ENCODE measurements at regions not wholly inside any gene's neighbourhood (a gene's known extent, or its start where the extent isn't known, plus 50 kb on each side); places are given as distances from the start of the nearest gene placed in this dataset.

DNA sequence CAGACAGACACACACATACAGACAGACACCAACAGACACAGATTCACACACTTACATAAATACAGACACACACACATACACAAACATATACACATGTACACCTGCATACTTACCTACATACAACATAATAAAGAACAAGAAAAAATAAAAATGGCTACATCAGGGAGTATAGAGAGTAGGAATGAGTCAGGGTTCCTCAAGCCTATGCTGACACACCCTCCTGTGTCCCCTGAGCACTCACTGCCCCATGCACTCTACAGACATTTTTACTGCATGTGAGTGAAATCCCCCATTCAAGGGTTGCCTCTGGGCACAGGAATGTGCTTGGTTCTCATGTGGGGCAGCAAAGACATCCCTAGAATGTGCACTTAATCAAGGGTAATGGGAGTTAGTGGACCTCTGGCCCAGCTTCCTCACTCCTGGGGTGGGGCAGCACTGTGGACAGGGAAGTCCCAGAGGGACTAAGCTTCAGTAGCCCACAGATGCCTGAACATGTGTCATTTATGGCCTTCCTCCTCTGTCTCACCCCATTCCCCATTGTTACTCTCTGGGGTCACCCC lies 185.9 kb upstream of the FOXA2 start:
- no peaks in the 10 kb centered on the region for H3K36me3 ChIP-seq
- intact Hi-C loops (cut with DNase I), result no loop called here
- DNase-seq (no peak), ATAC-seq (no peak)
- H3K27ac ChIP-seq, result no peak overlapping the region
- TF ChIP-seq CTCF (IDR thresholded peaks at IDR 0.05), result no peak
- no peaks in the 10 kb centered on the region for H3K27me3 ChIP-seq (ENCODE audit: low read depth)
- H3K4me3 ChIP-seq, result no peak overlapping the region
- H3K4me1 ChIP-seq, result no peaks in the 10 kb centered on the region
- H3K9me3 ChIP-seq, result no peaks in the 10 kb centered on the region

DNA sequence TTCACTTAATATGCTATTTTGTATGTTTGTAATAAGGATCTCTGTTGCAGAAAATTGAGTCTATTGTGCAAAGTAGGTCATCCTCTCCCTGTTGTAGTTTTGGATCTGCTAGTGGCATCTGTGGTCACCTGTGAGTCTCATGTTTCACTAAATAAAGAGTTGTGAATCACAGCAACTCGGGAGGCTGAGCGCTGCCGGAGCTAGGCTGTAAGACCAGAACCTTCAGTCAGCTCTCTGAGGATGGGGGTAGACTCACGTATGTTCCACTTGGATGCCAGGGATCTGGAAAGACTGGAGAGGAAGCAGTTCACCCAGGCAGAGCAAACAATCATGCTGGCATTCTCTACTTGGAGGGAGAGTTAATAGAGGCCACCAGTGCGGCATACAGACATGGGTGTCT lies 187.3 kb upstream of the FOXA2 start:
- no peaks in the 10 kb centered on the region for H3K9me3 ChIP-seq
- H3K36me3 ChIP-seq, result no peaks in the 10 kb centered on the region
- no peak for TF ChIP-seq CTCF (IDR thresholded peaks at IDR 0.05)
- H3K4me3 ChIP-seq, result no peak overlapping the region
- no peaks in the 10 kb centered on the region for H3K4me1 ChIP-seq
- no peaks in the 10 kb centered on the region for H3K27me3 ChIP-seq (ENCODE audit: low read depth)
- DNase-seq (no peak), ATAC-seq (no peak)
- intact Hi-C loops (cut with DNase I), result no loop called here
- H3K27ac ChIP-seq, result no peak overlapping the region

GRCh38 chr20:22773344-22773743 lies 189.0 kb upstream of the FOXA2 start:
- no peak for TF ChIP-seq CTCF (IDR thresholded peaks at IDR 0.05)
- ATAC-seq (no peak), DNase-seq (no peak)
- Histone ChIP-seq H3K36me3 (no peaks in the 10 kb centered on the region), H3K4me1 (no peaks in the 10 kb centered on the region), H3K9me3 (no peaks in the 10 kb centered on the region), H3K27me3 (ENCODE audit: low read depth) (no peaks in the 10 kb centered on the region), H3K4me3 (no peak overlapping the region), H3K27ac (no peak overlapping the region)
- intact Hi-C loops (cut with DNase I), result no loop called here

DNA sequence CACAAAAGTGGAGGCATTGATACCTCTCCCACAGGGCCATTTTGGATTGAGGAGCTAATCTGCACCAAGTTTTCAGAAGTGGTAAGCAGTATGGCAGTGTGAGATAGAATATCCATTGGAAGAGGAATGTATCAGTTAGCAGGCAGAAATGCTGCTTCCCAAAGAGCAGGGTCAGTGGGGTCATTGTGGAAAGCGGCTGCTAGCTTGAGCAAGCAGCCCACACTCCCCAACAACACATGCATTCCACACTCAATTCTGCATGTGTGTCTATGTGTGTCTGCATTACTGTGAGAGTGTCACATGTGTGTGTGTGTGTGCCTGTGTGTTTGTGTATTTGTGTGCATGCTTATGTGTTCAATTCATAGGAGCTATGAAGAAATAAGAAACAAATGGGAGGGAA lies 190.9 kb upstream of the FOXA2 start:
- Histone ChIP-seq H3K36me3 (no peaks in the 10 kb centered on the region), H3K27ac (no peak overlapping the region), H3K9me3 (no peaks in the 10 kb centered on the region), H3K4me1 (no peaks in the 10 kb centered on the region), H3K27me3 (ENCODE audit: low read depth) (no peaks in the 10 kb centered on the region), H3K4me3 (no peak overlapping the region)
- TF ChIP-seq CTCF (IDR thresholded peaks at IDR 0.05), result no peak
- intact Hi-C loops (cut with DNase I), result no loop called here
- DNase-seq (no peak), ATAC-seq (no peak)

GRCh38 chr20:22775671-22776139 lies 191.3 kb upstream of the FOXA2 start:
- DNase-seq (no peak), ATAC-seq (no peak)
- Histone ChIP-seq H3K27me3 (ENCODE audit: low read depth) (no peaks in the 10 kb centered on the region), H3K9me3 (no peaks in the 10 kb centered on the region), H3K36me3 (no peaks in the 10 kb centered on the region), H3K4me1 (no peaks in the 10 kb centered on the region), H3K27ac (no peak overlapping the region), H3K4me3 (no peak overlapping the region)
- intact Hi-C loops (cut with DNase I), result no loop called here
- no peak for TF ChIP-seq CTCF (IDR thresholded peaks at IDR 0.05)

DNA sequence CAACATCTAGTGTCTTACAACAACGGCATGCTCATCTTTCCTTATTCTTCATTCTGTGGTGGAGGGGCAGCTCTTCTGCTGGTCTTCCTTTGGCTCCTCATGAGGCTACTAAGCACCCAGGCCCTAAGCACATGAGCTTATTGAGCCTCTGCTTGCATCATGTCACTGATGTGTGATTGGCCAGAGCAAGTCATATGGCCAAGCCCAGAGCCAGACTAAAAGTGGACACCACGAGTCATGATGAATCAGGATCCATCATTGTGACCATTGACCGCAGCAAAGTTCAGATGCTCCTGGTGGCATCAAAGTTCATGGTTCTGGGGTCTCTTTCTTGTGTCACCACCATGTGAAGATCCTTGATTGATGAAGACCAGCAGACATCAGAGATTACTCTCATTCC lies 192.0 kb upstream of the FOXA2 start:
- Histone ChIP-seq H3K36me3 (no peaks in the 10 kb centered on the region), H3K4me1 (no peaks in the 10 kb centered on the region), H3K27ac (no peak overlapping the region), H3K27me3 (ENCODE audit: low read depth) (no peaks in the 10 kb centered on the region), H3K4me3 (no peak overlapping the region), H3K9me3 (no peaks in the 10 kb centered on the region)
- DNase-seq, result no peak
- intact Hi-C loops (cut with DNase I), result no loop called here
- TF ChIP-seq CTCF (IDR thresholded peaks at IDR 0.05), result no peak
- ATAC-seq, result no peak

Measured in lower lobe of right lung (tissue), 2 donors.